Epithelial cell of proximal tubule (primary cell): ENCODE measurements at regions not wholly inside any gene's neighbourhood (a gene's known extent, or its start where the extent isn't known, plus 50 kb on each side); places are given as distances from the start of the nearest gene placed in this dataset.

Experiments
- DNase-seq: peaks from one replicate; pipeline ENCODE4 v3.0.0-alpha.2; 2011; ENCODE audit warnings: low read depth
- H3K4me3 ChIP-seq: 2 replicates; pipeline ENCODE4 v1.5.1; 2011; ENCODE audit warnings: low read depth, mild to moderate bottlenecking, low read length
- CTCF ChIP-seq: conservative IDR thresholded peaks from 2 replicates; pipeline ENCODE4 v1.5.1; 2012; ENCODE audit warnings: low read depth, mild to moderate bottlenecking, low read length

- no peak overlapping the region for H3K4me3 ChIP-seq
- no peak for DNase-seq
- no peak for TF ChIP-seq CTCF
Observed at GRCh38 chrX:34576864-34577263, 80.2 kb downstream of the TMEM47 start.

GRCh38 chrX:34565981-34566380, 91.1 kb downstream of the TMEM47 start:
- TF ChIP-seq CTCF = no peak
- no peak for DNase-seq
- H3K4me3 ChIP-seq = no peak overlapping the region

GRCh38 chrX:34563804-34564203, 93.3 kb downstream of the TMEM47 start:
- TF ChIP-seq CTCF = no peak
- no peak overlapping the region for H3K4me3 ChIP-seq
- no peak for DNase-seq

- no peak for TF ChIP-seq CTCF
- H3K4me3 ChIP-seq = no peak overlapping the region
- DNase-seq = no peak
Observed at GRCh38 chrX:34563061-34563460, 94.0 kb downstream of the TMEM47 start.

GRCh38 chrX:34562006-34562405, 95.1 kb downstream of the TMEM47 start:
- no peak overlapping the region for H3K4me3 ChIP-seq
- no peak for TF ChIP-seq CTCF
- DNase-seq = no peak

- H3K4me3 ChIP-seq = no peak overlapping the region
- no peak for DNase-seq
- no peak for TF ChIP-seq CTCF
Observed at GRCh38 chrX:34560180-34560579, 96.9 kb downstream of the TMEM47 start.

GRCh38 chrX:34559325-34559724, 97.8 kb downstream of the TMEM47 start:
- no peak for DNase-seq
- TF ChIP-seq CTCF = no peak
- no peak overlapping the region for H3K4me3 ChIP-seq
